ENCODE measurements at regions not wholly inside any gene's neighbourhood (a gene's known extent, or its start where the extent isn't known, plus 50 kb on each side); places are given as distances from the start of the nearest gene placed in this dataset.

DNA sequence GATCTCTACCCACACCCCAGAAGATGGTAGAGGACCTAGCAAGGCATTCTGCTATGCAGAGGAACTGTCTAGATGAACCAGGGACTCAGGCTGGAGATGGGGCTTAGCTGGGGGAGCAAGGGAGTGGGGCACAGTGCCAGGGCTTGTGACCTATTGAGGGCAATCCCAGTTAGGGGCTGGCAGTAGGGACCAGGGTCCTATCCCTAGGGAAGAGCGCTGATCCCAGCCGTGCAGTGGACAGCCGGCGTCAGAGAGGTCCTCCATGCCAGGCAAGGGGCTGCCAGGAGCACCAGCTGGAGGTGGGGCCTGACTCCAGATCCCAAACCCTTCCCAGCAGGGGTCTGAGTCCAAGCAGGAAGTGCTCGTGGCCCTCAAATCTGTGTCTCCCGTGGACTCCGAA is 52.7 kb upstream of the NEURL1B start:
- Mint-ChIP-seq H3K9me3 (ENCODE audit: unreplicated experiment) (no peaks in the 10 kb centered on the region), H3K4me1 (ENCODE audit: low read depth, unreplicated experiment) (peaks cover 34% of the 10 kb centered on the region), H3K36me3 (ENCODE audit: unreplicated experiment) (no peaks in the 10 kb centered on the region), H3K27me3 (ENCODE audit: unreplicated experiment) (peaks cover 9% of the 10 kb centered on the region), H3K4me3 (ENCODE audit: unreplicated experiment) (no peak overlapping the region), H3K27ac (ENCODE audit: unreplicated experiment) (no peak overlapping the region)
- DNase-seq = no peak
- no peak for TF ChIP-seq CTCF (IDR thresholded peaks at IDR 0.05; ENCODE audit: partially characterized antibody, unreplicated experiment)

- Mint-ChIP-seq H3K36me3 (ENCODE audit: unreplicated experiment) (no peaks in the 10 kb centered on the region), H3K27ac (ENCODE audit: unreplicated experiment) (no peak overlapping the region), H3K9me3 (ENCODE audit: unreplicated experiment) (peaks cover 2% of the 10 kb centered on the region), H3K27me3 (ENCODE audit: unreplicated experiment) (peaks cover 7% of the 10 kb centered on the region), H3K4me3 (ENCODE audit: unreplicated experiment) (no peak overlapping the region), H3K4me1 (ENCODE audit: low read depth, unreplicated experiment) (peaks cover 34% of the 10 kb centered on the region)
- no peak for DNase-seq
- no peak for TF ChIP-seq CTCF (IDR thresholded peaks at IDR 0.05; ENCODE audit: partially characterized antibody, unreplicated experiment)
Measured at GRCh38 chr5:172587061-172587405, 54.0 kb upstream of the NEURL1B start.

- Mint-ChIP-seq H3K27ac (ENCODE audit: unreplicated experiment) (no peak overlapping the region), H3K4me3 (ENCODE audit: unreplicated experiment) (no peak overlapping the region), H3K4me1 (ENCODE audit: low read depth, unreplicated experiment) (peaks cover 28% of the 10 kb centered on the region), H3K27me3 (ENCODE audit: unreplicated experiment) (peaks cover 7% of the 10 kb centered on the region), H3K9me3 (ENCODE audit: unreplicated experiment) (peaks cover 2% of the 10 kb centered on the region), H3K36me3 (ENCODE audit: unreplicated experiment) (no peaks in the 10 kb centered on the region)
- TF ChIP-seq CTCF (IDR thresholded peaks at IDR 0.05; ENCODE audit: partially characterized antibody, unreplicated experiment) = no peak
- no peak for DNase-seq
Measured at GRCh38 chr5:172586125-172587060, 54.7 kb upstream of the NEURL1B start.

GRCh38 chr5:172585114-172585513 is 55.9 kb upstream of the NEURL1B start:
- Mint-ChIP-seq H3K27me3 (ENCODE audit: unreplicated experiment) (peaks cover 9% of the 10 kb centered on the region), H3K36me3 (ENCODE audit: unreplicated experiment) (peaks cover 3% of the 10 kb centered on the region)
- DNase-seq = no peak

More at GRCh38 chr5:172585114-172585513, 55.9 kb upstream of the NEURL1B start:
- no peak for TF ChIP-seq CTCF (IDR thresholded peaks at IDR 0.05; ENCODE audit: partially characterized antibody, unreplicated experiment)
- H3K4me1 Mint-ChIP-seq (ENCODE audit: low read depth, unreplicated experiment) = peaks cover 25% of the 10 kb centered on the region
- no peak overlapping the region for H3K4me3 Mint-ChIP-seq (ENCODE audit: unreplicated experiment)
- H3K9me3 Mint-ChIP-seq (ENCODE audit: unreplicated experiment) = peaks cover 2% of the 10 kb centered on the region
- H3K27ac Mint-ChIP-seq (ENCODE audit: unreplicated experiment) = no peak overlapping the region
